GM13976 (cell line): ENCODE measurements at regions not wholly inside any gene's neighbourhood (a gene's known extent, or its start where the extent isn't known, plus 50 kb on each side); places are given as distances from the start of the nearest gene placed in this dataset.

Experiments
- DNase-seq: peaks from one replicate; pipeline ENCODE4 v3.0.0; 2012; ENCODE audit warnings: low spot score
- CTCF ChIP-seq: IDR thresholded peaks from 2 replicates; pipeline ENCODE4 v1.5.1; 2012; ENCODE audit warnings: borderline replicate concordance, mild to moderate bottlenecking; ENCODE audit not compliant: insufficient read depth; ENCODE audit errors: extremely low read depth, missing control alignments, control extremely low read depth
- in situ Hi-C: fragments of 300-500 bp; cut with MboI; formaldehyde crosslinking; loops from one replicate; pipeline ENCODE4 v1.12.0; 2022; ENCODE audit warnings: low sequenced_read_pairs, mixed read lengths, inconsistent platforms; ENCODE audit not compliant: unreplicated experiment

DNA sequence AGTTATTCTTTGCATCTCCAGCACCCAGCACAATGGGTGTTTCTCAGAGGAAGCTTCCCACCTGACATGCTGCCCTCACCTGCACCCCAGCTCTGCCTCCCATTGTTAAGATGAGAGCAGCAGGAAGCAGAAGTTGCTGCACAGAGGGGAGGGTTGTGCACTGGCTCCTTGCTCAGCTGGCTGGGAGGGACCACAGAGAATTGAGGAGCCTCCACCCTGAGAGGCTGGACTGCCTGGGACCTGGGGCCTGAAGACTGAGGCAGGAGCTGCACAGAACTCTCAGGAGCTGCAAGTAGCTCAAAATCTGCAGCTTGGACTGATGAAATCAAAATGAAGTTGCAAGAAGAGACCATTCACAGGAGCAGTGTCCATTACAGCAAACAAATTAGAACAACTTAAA, 222.3 kb upstream of the LINGO1 start:
- TF ChIP-seq CTCF: no peak
- in situ Hi-C loops: no loop called here
- DNase-seq: no peak

- in situ Hi-C loops: no loop called here
- no peak for DNase-seq
- TF ChIP-seq CTCF: no peak
Measured at GRCh38 chr15:77853910-77854309, 221.2 kb upstream of the LINGO1 start.

GRCh38 chr15:77853008-77853328, 220.3 kb upstream of the LINGO1 start:
- no peak for DNase-seq
- in situ Hi-C loops: no loop called here
- no peak for TF ChIP-seq CTCF

- no peak for TF ChIP-seq CTCF
- DNase-seq: no peak
- in situ Hi-C loops: no loop called here
Measured at GRCh38 chr15:77852241-77853007, 219.7 kb upstream of the LINGO1 start.

DNA sequence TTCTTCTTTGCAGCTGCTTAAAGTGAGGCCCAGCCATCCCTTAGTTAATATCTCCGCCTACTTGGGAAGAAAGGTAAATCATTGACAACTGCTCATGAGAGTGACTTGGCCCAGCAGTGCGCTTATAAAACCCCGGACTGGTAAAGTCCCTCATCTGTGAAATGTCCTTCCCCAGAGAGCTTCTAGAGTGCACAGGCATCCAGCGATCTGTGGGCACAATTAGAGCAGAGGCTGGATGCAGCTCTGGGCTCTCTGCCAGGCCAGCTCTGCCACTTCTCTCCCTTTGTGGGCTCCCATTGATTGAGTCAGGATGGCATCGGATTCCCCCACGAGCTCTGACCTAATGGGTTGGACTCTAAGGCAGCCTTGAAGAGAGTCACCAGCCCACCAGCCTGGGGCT, 219.0 kb upstream of the LINGO1 start:
- no peak for TF ChIP-seq CTCF
- no peak for DNase-seq
- in situ Hi-C loops: no loop called here

GRCh38 chr15:77851086-77851485, 218.4 kb upstream of the LINGO1 start:
- in situ Hi-C loops: no loop called here
- no peak for DNase-seq
- no peak for TF ChIP-seq CTCF
